ENCODE measurements at regions not wholly inside any gene's neighbourhood (a gene's known extent, or its start where the extent isn't known, plus 50 kb on each side); places are given as distances from the start of the nearest gene placed in this dataset.

- TF ChIP-seq, protein P1, sequence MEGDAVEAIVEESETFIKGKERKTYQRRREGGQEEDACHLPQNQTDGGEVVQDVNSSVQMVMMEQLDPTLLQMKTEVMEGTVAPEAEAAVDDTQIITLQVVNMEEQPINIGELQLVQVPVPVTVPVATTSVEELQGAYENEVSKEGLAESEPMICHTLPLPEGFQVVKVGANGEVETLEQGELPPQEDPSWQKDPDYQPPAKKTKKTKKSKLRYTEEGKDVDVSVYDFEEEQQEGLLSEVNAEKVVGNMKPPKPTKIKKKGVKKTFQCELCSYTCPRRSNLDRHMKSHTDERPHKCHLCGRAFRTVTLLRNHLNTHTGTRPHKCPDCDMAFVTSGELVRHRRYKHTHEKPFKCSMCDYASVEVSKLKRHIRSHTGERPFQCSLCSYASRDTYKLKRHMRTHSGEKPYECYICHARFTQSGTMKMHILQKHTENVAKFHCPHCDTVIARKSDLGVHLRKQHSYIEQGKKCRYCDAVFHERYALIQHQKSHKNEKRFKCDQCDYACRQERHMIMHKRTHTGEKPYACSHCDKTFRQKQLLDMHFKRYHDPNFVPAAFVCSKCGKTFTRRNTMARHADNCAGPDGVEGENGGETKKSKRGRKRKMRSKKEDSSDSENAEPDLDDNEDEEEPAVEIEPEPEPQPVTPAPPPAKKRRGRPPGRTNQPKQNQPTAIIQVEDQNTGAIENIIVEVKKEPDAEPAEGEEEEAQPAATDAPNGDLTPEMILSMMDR (IDR thresholded peaks at IDR 0.05; ENCODE audit: insufficient read depth, low read length, poor library complexity, severe bottlenecking): no peak
- DNase-seq (ENCODE audit: extremely low read depth, insufficient read length): no peak
- H3K27me3 ChIP-seq (replicated peaks; ENCODE audit: control insufficient read depth, insufficient read depth, low read length): no peaks in the 10 kb centered on the region
Observed at GRCh38 chr16:86110726-86111125, 211.8 kb downstream of the IRF8 start.

GRCh38 chr16:86112178-86112577, 213.2 kb downstream of the IRF8 start:
- TF ChIP-seq, protein P1 (IDR thresholded peaks at IDR 0.05; ENCODE audit: insufficient read depth, low read length, poor library complexity, severe bottlenecking): no peak
- Histone ChIP-seq H3K36me3 (ENCODE audit: control insufficient read depth, insufficient read depth, low read length) (no peaks in the 10 kb centered on the region), H3K4me3 (replicated peaks; ENCODE audit: low read depth, low read length) (no peak overlapping the region), H3K27me3 (replicated peaks; ENCODE audit: control insufficient read depth, insufficient read depth, low read length) (no peaks in the 10 kb centered on the region)
- DNase-seq (ENCODE audit: extremely low read depth, insufficient read length): no peak

More at GRCh38 chr16:86110726-86111125, 211.8 kb downstream of the IRF8 start:
- no peak overlapping the region for H3K4me3 ChIP-seq (replicated peaks; ENCODE audit: low read depth, low read length)
- H3K36me3 ChIP-seq (ENCODE audit: control insufficient read depth, insufficient read depth, low read length): no peaks in the 10 kb centered on the region

- TF ChIP-seq, protein P1 (IDR thresholded peaks at IDR 0.05; ENCODE audit: insufficient read depth, low read length, poor library complexity, severe bottlenecking): no peak
- no peak overlapping the region for H3K4me3 ChIP-seq (replicated peaks; ENCODE audit: low read depth, low read length)
- DNase-seq (ENCODE audit: extremely low read depth, insufficient read length): no peak
- H3K36me3 ChIP-seq (ENCODE audit: control insufficient read depth, insufficient read depth, low read length): no peaks in the 10 kb centered on the region
- H3K27me3 ChIP-seq (replicated peaks; ENCODE audit: control insufficient read depth, insufficient read depth, low read length): no peaks in the 10 kb centered on the region; the same call in 1 of the 2 replicates
Observed at GRCh38 chr16:86117235-86117634, 218.3 kb downstream of the IRF8 start.

GRCh38 chr16:86117756-86118155, 218.8 kb downstream of the IRF8 start:
- Histone ChIP-seq H3K4me3 (replicated peaks; ENCODE audit: low read depth, low read length) (no peak overlapping the region), H3K27me3 (replicated peaks; ENCODE audit: control insufficient read depth, insufficient read depth, low read length) (no peaks in the 10 kb centered on the region; the same call in 1 of the 2 replicates), H3K36me3 (ENCODE audit: control insufficient read depth, insufficient read depth, low read length) (no peaks in the 10 kb centered on the region)
- no peak for DNase-seq (ENCODE audit: extremely low read depth, insufficient read length)
- TF ChIP-seq, protein P1 (IDR thresholded peaks at IDR 0.05; ENCODE audit: insufficient read depth, low read length, poor library complexity, severe bottlenecking): no peak

- Histone ChIP-seq H3K36me3 (ENCODE audit: control insufficient read depth, insufficient read depth, low read length) (no peaks in the 10 kb centered on the region), H3K27me3 (replicated peaks; ENCODE audit: control insufficient read depth, insufficient read depth, low read length) (no peaks in the 10 kb centered on the region; the same call in 1 of the 2 replicates), H3K4me3 (replicated peaks; ENCODE audit: low read depth, low read length) (no peak overlapping the region)
- TF ChIP-seq, protein P1 (IDR thresholded peaks at IDR 0.05; ENCODE audit: insufficient read depth, low read length, poor library complexity, severe bottlenecking): no peak
- DNase-seq (ENCODE audit: extremely low read depth, insufficient read length): peak; percentile 66
Observed at GRCh38 chr16:86118467-86119307, 219.7 kb downstream of the IRF8 start.

All from GM06990 (cell line).